H1 (cell line): ENCODE measurements at regions not wholly inside any gene's neighbourhood (a gene's known extent, or its start where the extent isn't known, plus 50 kb on each side); places are given as distances from the start of the nearest gene placed in this dataset.

Experiments
- CHD7 ChIP-seq: fragments of 300-600 bp; sonication (generic); IDR thresholded peaks from 2 replicates; pipeline ENCODE4 v1.7.1; 2012; ENCODE audit warnings: low read length, moderate library complexity, mild to moderate bottlenecking, inconsistent platforms; ENCODE audit not compliant: insufficient replicate concordance

GRCh38 chr6:90459225-90459758, 127.6 kb downstream of the MAP3K7 start (continued):
- no peak for TF ChIP-seq CHD7
